ENCODE measurements at regions not wholly inside any gene's neighbourhood (a gene's known extent, or its start where the extent isn't known, plus 50 kb on each side); places are given as distances from the start of the nearest gene placed in this dataset.

DNA sequence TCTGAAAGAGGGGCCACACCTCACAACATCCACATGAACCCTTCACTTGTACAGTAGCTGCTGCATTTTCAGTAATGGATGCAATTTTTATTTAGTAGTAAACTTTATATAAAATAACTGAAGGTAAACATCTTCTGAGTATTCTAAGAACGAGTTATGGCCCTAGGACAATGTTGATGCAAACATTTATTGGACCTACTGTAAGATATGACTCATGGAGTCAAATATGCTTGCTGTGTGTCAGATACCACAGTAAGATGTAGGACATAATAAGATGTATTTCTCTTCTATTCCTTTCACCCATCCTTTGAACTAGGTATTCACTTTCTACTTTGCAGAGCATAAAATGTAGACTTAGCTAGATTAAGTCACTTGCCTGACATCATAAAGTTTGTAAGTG lies 87.6 kb downstream of the TEX13C start:
- no peak for DNase-seq
- Histone ChIP-seq H3K36me3 (no peaks in the 10 kb centered on the region), H3K27ac (no peak overlapping the region), H3K4me3 (no peak overlapping the region), H3K4me1 (no peaks in the 10 kb centered on the region), H3K9me3 (peaks cover 0 to 10% (median 0%) of the 10 kb centered on the region in 8 donors), H3K27me3 (replicated peaks in 1 of 7) (no peaks in the 10 kb centered on the region)
- intact Hi-C loops (cut with DNase I; ENCODE audit: low total_unique reads): no loop called here
- TF ChIP-seq POLR2A (IDR thresholded peaks at IDR 0.05): no peak
- TF ChIP-seq, protein P1, sequence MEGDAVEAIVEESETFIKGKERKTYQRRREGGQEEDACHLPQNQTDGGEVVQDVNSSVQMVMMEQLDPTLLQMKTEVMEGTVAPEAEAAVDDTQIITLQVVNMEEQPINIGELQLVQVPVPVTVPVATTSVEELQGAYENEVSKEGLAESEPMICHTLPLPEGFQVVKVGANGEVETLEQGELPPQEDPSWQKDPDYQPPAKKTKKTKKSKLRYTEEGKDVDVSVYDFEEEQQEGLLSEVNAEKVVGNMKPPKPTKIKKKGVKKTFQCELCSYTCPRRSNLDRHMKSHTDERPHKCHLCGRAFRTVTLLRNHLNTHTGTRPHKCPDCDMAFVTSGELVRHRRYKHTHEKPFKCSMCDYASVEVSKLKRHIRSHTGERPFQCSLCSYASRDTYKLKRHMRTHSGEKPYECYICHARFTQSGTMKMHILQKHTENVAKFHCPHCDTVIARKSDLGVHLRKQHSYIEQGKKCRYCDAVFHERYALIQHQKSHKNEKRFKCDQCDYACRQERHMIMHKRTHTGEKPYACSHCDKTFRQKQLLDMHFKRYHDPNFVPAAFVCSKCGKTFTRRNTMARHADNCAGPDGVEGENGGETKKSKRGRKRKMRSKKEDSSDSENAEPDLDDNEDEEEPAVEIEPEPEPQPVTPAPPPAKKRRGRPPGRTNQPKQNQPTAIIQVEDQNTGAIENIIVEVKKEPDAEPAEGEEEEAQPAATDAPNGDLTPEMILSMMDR (IDR thresholded peaks at IDR 0.05 in 8 of 11, conservative IDR thresholded peaks at IDR 0.05 in 3 of 11): no peak
- no peak for TF ChIP-seq POLR2AphosphoS5 (IDR thresholded peaks at IDR 0.05)
- 21 to 59% (median 47%) methylated on average over 1 of the region's 1 CpG for WGBS, 5 donors

DNA sequence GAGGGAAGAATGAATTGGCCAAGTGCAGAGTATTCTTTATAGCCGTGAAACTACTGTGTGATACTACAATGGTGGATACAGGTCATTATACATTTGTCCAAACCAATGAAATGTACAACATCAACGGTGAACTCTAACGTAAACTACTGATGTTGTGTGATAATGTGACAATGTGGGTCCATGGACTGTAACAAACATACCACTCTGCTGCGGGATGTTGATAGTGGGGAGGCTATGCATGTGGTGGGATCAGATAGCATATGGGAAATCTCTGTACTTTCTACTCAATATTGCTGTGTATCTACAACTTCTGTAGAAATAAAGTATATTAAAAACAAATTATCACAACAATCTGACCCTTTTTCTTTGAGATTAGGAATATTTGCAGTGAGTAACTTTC lies 101.1 kb downstream of the TEX13C start:
- 74 to 91% (median 86%) methylated on average over 4 of the region's 4 CpGs for WGBS, 5 donors
- TF ChIP-seq, protein P1 (IDR thresholded peaks at IDR 0.05 in 8 of 11, conservative IDR thresholded peaks at IDR 0.05 in 3 of 11): no peak
- no peak for TF ChIP-seq POLR2A (IDR thresholded peaks at IDR 0.05)
- no peak for TF ChIP-seq POLR2AphosphoS5 (IDR thresholded peaks at IDR 0.05)
- intact Hi-C loops (cut with DNase I; ENCODE audit: low total_unique reads): no loop called here
- H3K27me3 ChIP-seq (replicated peaks in 1 of 7): no peaks in the 10 kb centered on the region
- no peak overlapping the region for H3K27ac ChIP-seq
- no peak overlapping the region for H3K4me3 ChIP-seq
- no peaks in the 10 kb centered on the region for H3K36me3 ChIP-seq
- DNase-seq: no peak
- H3K4me1 ChIP-seq: no peaks in the 10 kb centered on the region
- no peaks in the 10 kb centered on the region for H3K9me3 ChIP-seq

DNA sequence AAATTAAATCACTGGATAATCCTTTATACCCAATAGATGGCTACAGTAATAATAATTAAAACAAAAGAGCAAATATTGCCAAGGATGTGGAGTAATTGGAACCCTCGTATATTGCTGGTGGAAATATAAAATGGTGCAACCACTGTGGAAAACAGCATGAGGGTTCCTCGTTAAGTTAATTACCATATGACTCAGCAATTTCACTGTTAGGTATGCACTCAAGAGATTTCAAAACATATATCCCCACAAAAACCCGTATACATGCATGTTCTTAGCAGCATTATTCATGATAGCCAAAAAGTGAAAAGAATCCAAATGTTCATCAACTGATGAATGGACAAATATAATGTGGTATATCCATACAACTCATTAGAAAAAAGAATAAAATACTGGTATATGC lies 103.3 kb downstream of the TEX13C start:
- H3K27ac ChIP-seq: no peak overlapping the region
- H3K27me3 ChIP-seq (replicated peaks in 1 of 7): no peaks in the 10 kb centered on the region
- no peaks in the 10 kb centered on the region for H3K9me3 ChIP-seq
- H3K4me1 ChIP-seq: no peaks in the 10 kb centered on the region
- no peaks in the 10 kb centered on the region for H3K36me3 ChIP-seq
- intact Hi-C loops (cut with DNase I; ENCODE audit: low total_unique reads): no loop called here
- no peak for DNase-seq
- WGBS, 5 donors: 53 to 92% (median 70%) methylated on average over 3 of the region's 3 CpGs
- no peak overlapping the region for H3K4me3 ChIP-seq
- TF ChIP-seq POLR2A (IDR thresholded peaks at IDR 0.05) (no peak), POLR2AphosphoS5 (IDR thresholded peaks at IDR 0.05) (no peak)
- TF ChIP-seq, protein P1 (IDR thresholded peaks at IDR 0.05 in 8 of 11, conservative IDR thresholded peaks at IDR 0.05 in 3 of 11): no peak

DNA sequence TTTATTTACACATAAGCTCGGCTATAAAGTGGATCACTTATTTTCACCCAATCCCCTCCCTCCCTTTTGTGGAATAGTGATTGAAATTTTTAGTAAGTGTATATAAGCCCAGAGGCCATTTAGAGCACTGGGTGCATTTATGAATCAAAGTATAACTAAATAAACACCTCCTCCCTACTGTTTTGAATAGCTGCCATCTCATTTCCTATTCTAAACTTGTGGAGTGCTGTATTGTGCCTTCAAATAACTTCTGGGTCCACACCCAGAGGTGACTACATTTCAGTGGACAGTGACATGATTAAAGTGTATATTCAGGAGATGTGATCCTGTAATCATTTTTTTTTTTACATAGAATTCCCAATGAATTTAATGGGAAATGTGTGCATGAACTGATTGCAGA lies 104.9 kb downstream of the TEX13C start:
- intact Hi-C loops (cut with DNase I; ENCODE audit: low total_unique reads): no loop called here
- DNase-seq: no peak
- WGBS, 5 donors: 48 to 76% (median 69%) methylated on average over 1 of the region's 1 CpG

More for the DNA sequence above, 104.9 kb downstream of the TEX13C start:
- TF ChIP-seq, protein P1 (IDR thresholded peaks at IDR 0.05 in 8 of 11, conservative IDR thresholded peaks at IDR 0.05 in 3 of 11): no peak
- no peak for TF ChIP-seq POLR2AphosphoS5 (IDR thresholded peaks at IDR 0.05)
- TF ChIP-seq POLR2A (IDR thresholded peaks at IDR 0.05): no peak
- Histone ChIP-seq H3K27me3 (replicated peaks in 1 of 7) (no peaks in the 10 kb centered on the region), H3K9me3 (no peaks in the 10 kb centered on the region), H3K4me1 (no peaks in the 10 kb centered on the region), H3K36me3 (no peaks in the 10 kb centered on the region), H3K27ac (no peak overlapping the region), H3K4me3 (no peak overlapping the region)

Measured in spleen (tissue), 11 donors.